ENCODE measurements at regions not wholly inside any gene's neighbourhood (a gene's known extent, or its start where the extent isn't known, plus 50 kb on each side); places are given as distances from the start of the nearest gene placed in this dataset.

DNA sequence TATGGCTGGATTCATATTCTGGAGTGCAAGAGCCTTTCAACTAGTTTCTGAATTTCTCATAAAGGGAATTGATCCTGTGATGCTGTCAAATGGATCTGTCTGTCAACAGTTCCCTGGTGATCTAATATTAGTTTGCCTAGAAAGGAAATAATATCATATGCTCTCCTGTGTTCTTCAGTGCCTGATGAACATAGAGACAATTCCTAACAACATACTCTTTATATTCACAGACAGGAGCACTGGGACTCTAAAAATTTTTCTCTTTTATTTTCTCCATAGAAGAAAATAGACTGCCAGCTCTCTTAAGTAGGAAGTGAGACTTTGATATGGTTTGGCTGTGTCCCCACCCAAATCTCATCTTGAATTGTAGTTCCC lies 259.7 kb downstream of the TMX3 start:
- Histone ChIP-seq H3K36me3 (ENCODE audit: low read depth) (no peaks in the 10 kb centered on the region), H3K4me1 (ENCODE audit: low read depth) (no peaks in the 10 kb centered on the region), H3K9me3 (no peaks in the 10 kb centered on the region), H3K4me3 (no peak overlapping the region)
- DNase-seq: no peak
- ATAC-seq: no peak
- intact Hi-C loops (cut with DNase I, micrococcal nuclease): no loop called here
- TF ChIP-seq, protein P1, sequence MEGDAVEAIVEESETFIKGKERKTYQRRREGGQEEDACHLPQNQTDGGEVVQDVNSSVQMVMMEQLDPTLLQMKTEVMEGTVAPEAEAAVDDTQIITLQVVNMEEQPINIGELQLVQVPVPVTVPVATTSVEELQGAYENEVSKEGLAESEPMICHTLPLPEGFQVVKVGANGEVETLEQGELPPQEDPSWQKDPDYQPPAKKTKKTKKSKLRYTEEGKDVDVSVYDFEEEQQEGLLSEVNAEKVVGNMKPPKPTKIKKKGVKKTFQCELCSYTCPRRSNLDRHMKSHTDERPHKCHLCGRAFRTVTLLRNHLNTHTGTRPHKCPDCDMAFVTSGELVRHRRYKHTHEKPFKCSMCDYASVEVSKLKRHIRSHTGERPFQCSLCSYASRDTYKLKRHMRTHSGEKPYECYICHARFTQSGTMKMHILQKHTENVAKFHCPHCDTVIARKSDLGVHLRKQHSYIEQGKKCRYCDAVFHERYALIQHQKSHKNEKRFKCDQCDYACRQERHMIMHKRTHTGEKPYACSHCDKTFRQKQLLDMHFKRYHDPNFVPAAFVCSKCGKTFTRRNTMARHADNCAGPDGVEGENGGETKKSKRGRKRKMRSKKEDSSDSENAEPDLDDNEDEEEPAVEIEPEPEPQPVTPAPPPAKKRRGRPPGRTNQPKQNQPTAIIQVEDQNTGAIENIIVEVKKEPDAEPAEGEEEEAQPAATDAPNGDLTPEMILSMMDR (IDR thresholded peaks at IDR 0.05): no peak

DNA sequence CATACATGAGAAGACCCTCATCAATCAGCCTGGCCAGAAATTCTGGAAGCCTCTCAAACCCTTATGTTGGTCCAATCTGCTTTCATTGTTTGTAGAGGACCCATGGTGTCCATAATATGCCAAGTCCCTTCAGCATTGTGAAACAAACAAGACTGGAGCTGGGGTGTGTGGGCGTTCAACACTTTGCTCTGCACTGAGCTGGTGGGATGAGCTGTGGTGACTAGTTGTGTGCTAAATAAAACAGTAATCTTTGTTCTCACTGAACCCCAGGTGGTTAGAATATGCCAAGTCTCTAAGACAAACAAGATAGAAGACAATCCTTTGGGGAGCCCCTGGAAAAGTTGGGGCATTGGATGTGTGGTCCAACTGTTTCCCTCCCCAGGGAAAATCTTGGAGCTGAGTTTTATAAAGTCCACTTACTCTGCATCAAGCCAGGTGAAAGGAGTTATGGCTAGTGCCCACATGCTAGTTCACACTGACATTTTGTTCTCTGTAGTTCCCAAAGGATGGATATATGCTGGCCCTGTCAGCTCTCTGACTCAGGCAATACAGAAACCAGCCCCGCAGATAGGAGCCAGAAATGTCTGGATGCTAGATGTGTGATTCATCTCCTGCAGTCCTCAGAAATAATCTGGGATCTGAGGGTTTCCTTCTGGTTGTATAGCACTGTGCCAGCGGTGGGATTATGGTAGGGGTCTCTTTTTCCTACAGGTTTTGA lies 260.2 kb downstream of the TMX3 start:
- Histone ChIP-seq H3K4me1 (ENCODE audit: low read depth) (no peaks in the 10 kb centered on the region), H3K36me3 (ENCODE audit: low read depth) (no peaks in the 10 kb centered on the region), H3K4me3 (no peak overlapping the region), H3K9me3 (no peaks in the 10 kb centered on the region)
- ATAC-seq (no peak), DNase-seq (no peak)
- TF ChIP-seq, protein P1 (IDR thresholded peaks at IDR 0.05): no peak
- intact Hi-C loops (cut with DNase I, micrococcal nuclease): no loop called here

DNA sequence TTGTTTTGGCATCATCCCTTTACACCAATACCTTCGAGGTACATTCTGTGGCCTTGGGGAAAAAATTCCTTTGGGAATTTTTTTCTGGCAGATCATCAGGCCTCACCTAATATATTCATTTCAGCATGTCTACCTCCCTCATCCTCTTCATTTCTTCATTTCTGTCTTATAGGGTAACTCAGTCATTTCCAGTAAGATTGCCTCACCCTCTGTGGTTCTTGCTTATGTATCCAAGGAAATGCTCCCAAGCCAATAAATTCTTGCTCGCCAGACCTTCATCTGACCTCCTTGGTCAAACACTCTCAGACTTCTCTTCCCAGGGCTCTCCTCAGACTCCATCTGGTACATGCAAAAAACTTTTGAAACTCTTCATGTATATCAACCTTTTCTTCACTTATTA lies 265.6 kb downstream of the TMX3 start:
- ATAC-seq (no peak), DNase-seq (no peak)
- H3K9me3 ChIP-seq: no peaks in the 10 kb centered on the region
- TF ChIP-seq, protein P1 (IDR thresholded peaks at IDR 0.05): no peak
- H3K4me3 ChIP-seq: no peak overlapping the region
- no peaks in the 10 kb centered on the region for H3K4me1 ChIP-seq (ENCODE audit: low read depth)
- intact Hi-C loops (cut with DNase I, micrococcal nuclease): no loop called here
- no peaks in the 10 kb centered on the region for H3K36me3 ChIP-seq (ENCODE audit: low read depth)

DNA sequence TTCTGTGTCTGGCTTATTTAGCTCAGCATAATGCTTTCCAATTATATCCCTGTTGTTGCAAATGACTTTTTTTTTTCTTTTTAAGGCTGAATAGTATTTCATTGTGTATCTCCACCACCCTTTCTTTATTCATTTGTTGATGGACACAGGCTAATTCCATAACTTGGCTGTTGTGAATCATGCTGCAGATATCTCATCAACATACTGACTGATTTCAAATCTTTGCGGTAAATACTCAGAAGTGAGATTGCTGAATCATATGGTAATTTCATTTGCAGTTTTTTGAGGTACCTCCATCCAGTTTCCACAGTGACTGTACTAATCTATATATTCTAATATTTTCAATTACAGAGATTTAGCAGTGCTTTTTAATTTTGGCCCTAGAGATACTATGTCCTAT lies 266.2 kb downstream of the TMX3 start:
- Histone ChIP-seq H3K9me3 (no peaks in the 10 kb centered on the region), H3K36me3 (ENCODE audit: low read depth) (no peaks in the 10 kb centered on the region), H3K4me3 (no peak overlapping the region), H3K4me1 (ENCODE audit: low read depth) (no peaks in the 10 kb centered on the region)
- intact Hi-C loops (cut with DNase I, micrococcal nuclease): no loop called here
- ATAC-seq (no peak), DNase-seq (no peak)
- TF ChIP-seq, protein P1 (IDR thresholded peaks at IDR 0.05): no peak

DNA sequence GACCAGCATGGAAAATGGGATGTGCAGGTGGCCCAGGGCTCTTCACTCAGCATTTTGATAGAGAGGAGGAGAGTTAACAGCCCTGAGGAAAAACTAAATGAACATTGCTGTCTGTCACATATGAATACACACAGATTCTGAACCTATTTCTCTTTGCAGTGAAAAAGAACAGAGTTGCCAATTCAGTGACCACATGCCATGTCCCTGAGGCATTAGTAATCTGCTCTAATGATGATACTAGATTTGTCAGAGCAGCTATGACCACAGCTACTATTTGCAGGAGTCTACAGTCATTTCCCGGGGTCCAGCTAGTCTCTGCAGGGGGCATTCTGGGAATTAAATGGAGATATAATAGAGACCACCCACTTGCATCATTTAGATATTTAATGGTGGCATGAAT lies 267.6 kb downstream of the TMX3 start:
- TF ChIP-seq, protein P1 (IDR thresholded peaks at IDR 0.05): no peak
- Histone ChIP-seq H3K9me3 (no peaks in the 10 kb centered on the region), H3K36me3 (ENCODE audit: low read depth) (no peaks in the 10 kb centered on the region), H3K4me3 (no peak overlapping the region), H3K4me1 (ENCODE audit: low read depth) (no peaks in the 10 kb centered on the region)
- ATAC-seq (no peak), DNase-seq (no peak)
- intact Hi-C loops (cut with DNase I, micrococcal nuclease): no loop called here
